ENCODE measurements at regions not wholly inside any gene's neighbourhood (a gene's known extent, or its start where the extent isn't known, plus 50 kb on each side); places are given as distances from the start of the nearest gene placed in this dataset.

DNA sequence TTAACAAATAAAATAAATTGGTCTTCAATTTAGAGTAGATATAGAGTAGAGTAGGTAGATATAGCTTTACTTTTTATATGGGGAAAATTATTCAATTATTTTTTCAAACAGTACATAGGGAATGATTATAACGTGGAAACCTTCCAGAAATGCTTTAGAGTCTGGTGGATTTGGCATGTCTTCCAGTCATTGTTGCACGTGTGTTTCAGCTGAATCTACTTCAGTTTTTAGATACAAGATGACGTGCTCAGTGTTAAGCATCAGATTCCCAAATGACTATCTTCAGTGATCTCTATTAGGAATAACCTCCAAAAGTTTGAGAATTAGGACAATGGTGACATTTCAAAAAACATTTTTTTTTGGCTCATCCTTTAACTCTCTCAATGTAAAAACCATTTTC, 616.9 kb downstream of the ANKRD50 start:
- no peaks in the 10 kb centered on the region for H3K27me3 ChIP-seq
- 47 to 64% methylated on average over 3 of the region's 3 CpGs for WGBS, 2 donors
- TF ChIP-seq POLR2A (IDR thresholded peaks at IDR 0.05) (no peak), EP300 (IDR thresholded peaks at IDR 0.05) (no peak)
- TF ChIP-seq, protein P1, sequence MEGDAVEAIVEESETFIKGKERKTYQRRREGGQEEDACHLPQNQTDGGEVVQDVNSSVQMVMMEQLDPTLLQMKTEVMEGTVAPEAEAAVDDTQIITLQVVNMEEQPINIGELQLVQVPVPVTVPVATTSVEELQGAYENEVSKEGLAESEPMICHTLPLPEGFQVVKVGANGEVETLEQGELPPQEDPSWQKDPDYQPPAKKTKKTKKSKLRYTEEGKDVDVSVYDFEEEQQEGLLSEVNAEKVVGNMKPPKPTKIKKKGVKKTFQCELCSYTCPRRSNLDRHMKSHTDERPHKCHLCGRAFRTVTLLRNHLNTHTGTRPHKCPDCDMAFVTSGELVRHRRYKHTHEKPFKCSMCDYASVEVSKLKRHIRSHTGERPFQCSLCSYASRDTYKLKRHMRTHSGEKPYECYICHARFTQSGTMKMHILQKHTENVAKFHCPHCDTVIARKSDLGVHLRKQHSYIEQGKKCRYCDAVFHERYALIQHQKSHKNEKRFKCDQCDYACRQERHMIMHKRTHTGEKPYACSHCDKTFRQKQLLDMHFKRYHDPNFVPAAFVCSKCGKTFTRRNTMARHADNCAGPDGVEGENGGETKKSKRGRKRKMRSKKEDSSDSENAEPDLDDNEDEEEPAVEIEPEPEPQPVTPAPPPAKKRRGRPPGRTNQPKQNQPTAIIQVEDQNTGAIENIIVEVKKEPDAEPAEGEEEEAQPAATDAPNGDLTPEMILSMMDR (IDR thresholded peaks at IDR 0.05), result no peak
- peaks cover 0 to 3% (median 0%) of the 10 kb centered on the region in 4 donors for H3K9me3 ChIP-seq
- no peak overlapping the region for H3K27ac ChIP-seq
- no peak for DNase-seq (ENCODE audit: low spot score in 2 of 2)
- H3K4me3 ChIP-seq, result no peak overlapping the region
- peaks cover 0 to 12% (median 0%) of the 10 kb centered on the region in 4 donors for H3K4me1 ChIP-seq
- no peaks in the 10 kb centered on the region for H3K36me3 ChIP-seq

DNA sequence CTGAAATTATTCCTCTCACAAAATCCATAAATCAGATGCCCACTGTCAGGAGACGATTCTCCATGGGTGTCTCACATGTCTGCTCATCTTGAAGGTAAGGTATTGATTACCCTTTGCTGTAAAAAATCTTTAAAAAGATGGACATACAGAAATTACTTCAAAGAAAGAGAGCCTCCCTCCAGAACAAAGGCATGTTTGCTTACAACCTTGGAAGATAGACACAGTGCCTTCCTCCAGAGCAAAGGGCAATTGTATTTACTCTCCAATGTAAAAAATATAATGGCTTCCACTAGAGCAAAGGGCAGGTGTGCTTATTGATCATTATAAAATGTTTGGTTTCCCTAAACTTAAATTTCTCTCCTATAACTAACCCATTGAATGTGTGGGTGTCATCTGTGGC, 616.2 kb downstream of the ANKRD50 start:
- no peak overlapping the region for H3K4me3 ChIP-seq
- H3K27ac ChIP-seq, result no peak overlapping the region
- peaks cover 0 to 3% (median 0%) of the 10 kb centered on the region in 4 donors for H3K9me3 ChIP-seq
- H3K4me1 ChIP-seq, result peaks cover 0 to 12% (median 0%) of the 10 kb centered on the region in 4 donors
- no peak for DNase-seq (ENCODE audit: low spot score in 2 of 2)
- WGBS, 2 donors, result 89 to 100% methylated on average over 1 of the region's 1 CpG
- H3K36me3 ChIP-seq, result no peaks in the 10 kb centered on the region
- TF ChIP-seq EP300 (IDR thresholded peaks at IDR 0.05) (no peak), POLR2A (IDR thresholded peaks at IDR 0.05) (no peak)
- TF ChIP-seq, protein P1 (IDR thresholded peaks at IDR 0.05), result no peak
- no peaks in the 10 kb centered on the region for H3K27me3 ChIP-seq

DNA sequence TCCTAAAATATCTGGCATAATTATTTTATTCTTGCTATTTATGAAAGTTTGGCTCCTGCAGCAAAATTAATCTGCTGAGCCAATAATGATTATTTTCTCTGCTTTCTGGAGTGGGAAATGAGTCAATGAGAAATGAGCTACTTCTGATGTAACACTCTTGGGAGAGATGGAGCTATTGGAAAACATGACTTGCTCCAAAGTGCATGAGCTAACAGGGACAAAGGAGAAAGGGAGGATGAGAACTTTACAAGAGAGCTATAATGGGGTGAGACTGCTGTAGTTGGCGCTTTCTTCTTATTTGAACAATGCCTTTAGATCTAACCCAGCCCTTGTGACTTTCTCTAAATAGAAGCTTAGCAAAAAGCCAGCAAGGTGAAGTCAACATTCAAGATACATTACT, 615.1 kb downstream of the ANKRD50 start:
- Histone ChIP-seq H3K4me3 (no peak overlapping the region), H3K36me3 (no peaks in the 10 kb centered on the region), H3K27ac (peak overlapping the region in 1 of 4 donors; percentile 59), H3K4me1 (peaks cover 0 to 8% (median 0%) of the 10 kb centered on the region in 4 donors), H3K9me3 (peaks cover 0 to 3% (median under 1%) of the 10 kb centered on the region in 4 donors), H3K27me3 (no peaks in the 10 kb centered on the region)
- TF ChIP-seq EP300 (IDR thresholded peaks at IDR 0.05), result peak in 1 of 2 donors; percentile 81
- TF ChIP-seq, protein P1 (IDR thresholded peaks at IDR 0.05), result no peak
- 90 to 95% methylated on average over 1 of the region's 1 CpG for WGBS, 2 donors
- DNase-seq (ENCODE audit: low spot score in 2 of 2), result no peak

DNA sequence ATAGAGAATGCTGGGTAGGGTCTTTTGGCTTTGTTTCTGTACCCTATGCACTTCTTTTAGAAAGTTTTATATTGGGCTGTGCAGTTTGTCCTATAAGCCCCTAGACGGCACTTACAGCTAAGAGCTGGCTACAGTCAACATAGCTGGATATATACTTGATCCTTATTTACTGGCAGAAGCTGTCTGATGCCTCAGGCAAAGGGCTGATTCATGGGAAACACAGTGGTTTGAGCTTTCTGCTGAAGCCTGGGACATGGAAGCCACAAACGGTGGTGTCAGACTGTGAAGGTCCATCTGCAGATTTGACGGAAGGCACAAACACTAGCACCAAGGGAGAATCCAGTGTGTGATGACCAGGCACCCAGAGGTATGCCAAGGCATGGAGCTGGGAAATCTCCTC, 608.4 kb downstream of the ANKRD50 start:
- DNase-seq (ENCODE audit: low spot score in 2 of 2), result no peak
- Histone ChIP-seq H3K36me3 (no peaks in the 10 kb centered on the region), H3K27ac (no peak overlapping the region), H3K4me1 (no peaks in the 10 kb centered on the region), H3K4me3 (no peak overlapping the region), H3K27me3 (no peaks in the 10 kb centered on the region), H3K9me3 (peaks cover 0 to 6% (median 2%) of the 10 kb centered on the region in 4 donors)
- WGBS, 2 donors, result 78 to 96% methylated on average over 3 of the region's 3 CpGs
- TF ChIP-seq EP300 (IDR thresholded peaks at IDR 0.05) (no peak), POLR2A (IDR thresholded peaks at IDR 0.05) (no peak)
- TF ChIP-seq, protein P1 (IDR thresholded peaks at IDR 0.05), result no peak

DNA sequence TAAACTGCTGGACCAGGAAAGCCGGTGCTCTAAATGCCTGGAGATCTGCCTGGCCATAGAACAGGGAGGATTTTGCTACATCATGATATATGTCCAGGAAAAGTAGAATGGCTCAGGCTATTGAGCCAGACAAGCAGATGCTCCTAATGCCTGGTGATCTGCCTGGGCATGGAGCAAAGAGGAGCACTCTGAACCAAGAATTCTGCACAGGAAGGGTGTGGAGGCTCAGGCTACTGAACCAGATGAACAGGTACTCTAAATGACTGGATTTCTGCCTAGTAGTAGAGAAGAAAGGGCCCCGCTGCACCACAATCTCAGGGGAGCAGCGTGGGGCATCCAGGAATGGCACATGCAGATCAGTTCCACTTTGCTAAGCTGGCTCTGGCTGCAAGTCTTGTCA, 607.9 kb downstream of the ANKRD50 start:
- no peak for DNase-seq (ENCODE audit: low spot score in 2 of 2)
- WGBS, 2 donors, result 93 to 96% methylated on average over 3 of the region's 3 CpGs
- no peak overlapping the region for H3K27ac ChIP-seq
- H3K4me3 ChIP-seq, result no peak overlapping the region
- H3K27me3 ChIP-seq, result no peaks in the 10 kb centered on the region
- peaks cover 0 to 6% (median 2%) of the 10 kb centered on the region in 4 donors for H3K9me3 ChIP-seq
- no peaks in the 10 kb centered on the region for H3K36me3 ChIP-seq
- TF ChIP-seq, protein P1 (IDR thresholded peaks at IDR 0.05), result no peak
- TF ChIP-seq EP300 (IDR thresholded peaks at IDR 0.05) (no peak), POLR2A (IDR thresholded peaks at IDR 0.05) (no peak)
- H3K4me1 ChIP-seq, result no peaks in the 10 kb centered on the region
